Activated naive CD4-positive, alpha-beta T cell treated with anti-CD3 and anti-CD28 coated beads, Interleukin-2, amount 50 U/mL, for 72 hours (primary cell): ENCODE measurements at regions not wholly inside any gene's neighbourhood (a gene's known extent, or its start where the extent isn't known, plus 50 kb on each side); places are given as distances from the start of the nearest gene placed in this dataset.

Experiments used
- ATAC-seq, 2 donors: fragments of 150-1000 bp; cut with Tn5 transposase; 2 replicates each; pipeline ENCODE4 v1.10.0; 2021; ENCODE audit warnings: mild to moderate bottlenecking in 2 of 2, moderate library complexity in 2 of 2
- DNase-seq, 2 donors: peaks; one replicate each; pipeline ENCODE4 v3.0.0; 2021 to 2022; ENCODE audit warnings: low spot score in 2 of 2
- H3K27ac Mint-ChIP-seq, 2 donors: one replicate each; pipeline ENCODE4 v1.8.0; 2022; ENCODE audit warnings: mild to moderate bottlenecking in 2 of 2, mixed read lengths in 2 of 2
- H3K36me3 Mint-ChIP-seq, 2 donors: one replicate each; pipeline ENCODE4 v1.8.0; 2022; ENCODE audit warnings: mixed read lengths in 2 of 2
- H3K9me3 Mint-ChIP-seq, 2 donors: one replicate each; pipeline ENCODE4 v1.8.0; 2022; ENCODE audit warnings: mixed read lengths in 2 of 2

DNA sequence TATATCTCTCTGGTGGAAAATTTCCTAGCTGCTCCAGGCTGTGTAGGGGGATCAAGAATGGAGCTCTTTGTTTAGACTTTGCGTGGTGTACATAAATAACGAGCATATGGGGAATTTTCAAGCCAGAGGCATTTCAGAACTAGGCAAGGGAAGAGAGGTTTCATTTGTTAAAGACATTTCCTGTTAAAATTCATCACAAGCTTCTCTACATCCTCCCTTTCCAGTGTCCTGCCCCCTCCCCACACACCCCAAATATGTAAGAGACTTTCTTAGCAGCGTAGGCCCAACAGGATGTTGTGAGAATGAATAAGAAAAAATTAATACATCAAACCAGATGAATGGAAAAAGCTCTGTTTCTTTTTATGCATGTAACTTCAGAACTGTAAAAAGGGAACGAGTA is 150.3 kb downstream of the GPBP1 start:
- H3K36me3 Mint-ChIP-seq: peaks cover 0 to 13% of the 10 kb centered on the region in 2 donors
- H3K9me3 Mint-ChIP-seq: peaks cover 0 to 8% of the 10 kb centered on the region in 2 donors
- DNase-seq (no peak), ATAC-seq (peak; percentile 14 to 89)
- peak overlapping the region in 1 of 2 donors; percentile 58 for H3K27ac Mint-ChIP-seq

DNA sequence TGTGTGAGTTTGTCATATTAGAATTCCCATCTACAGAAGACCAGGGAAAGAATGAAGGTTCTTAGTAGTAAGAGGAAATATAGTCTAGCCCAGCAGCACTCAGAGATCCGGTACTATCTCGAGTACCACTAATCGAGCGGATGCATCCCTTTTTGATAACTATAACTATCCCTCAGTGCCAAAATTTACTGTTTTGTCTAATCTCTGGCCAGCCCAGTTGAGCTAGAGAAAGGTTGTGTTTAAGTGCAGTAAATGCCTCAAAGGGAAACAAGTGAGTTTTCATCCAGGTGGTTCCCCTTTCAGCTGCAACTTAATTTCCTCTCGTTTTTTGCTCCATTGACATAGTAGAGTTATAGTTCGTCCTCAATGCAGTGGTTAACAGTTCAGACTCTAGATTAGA is 146.7 kb downstream of the GPBP1 start:
- Mint-ChIP-seq H3K27ac (no peak overlapping the region), H3K36me3 (no peaks in the 10 kb centered on the region), H3K9me3 (peaks cover 0 to 4% of the 10 kb centered on the region in 2 donors)
- ATAC-seq (no peak), DNase-seq (no peak)

DNA sequence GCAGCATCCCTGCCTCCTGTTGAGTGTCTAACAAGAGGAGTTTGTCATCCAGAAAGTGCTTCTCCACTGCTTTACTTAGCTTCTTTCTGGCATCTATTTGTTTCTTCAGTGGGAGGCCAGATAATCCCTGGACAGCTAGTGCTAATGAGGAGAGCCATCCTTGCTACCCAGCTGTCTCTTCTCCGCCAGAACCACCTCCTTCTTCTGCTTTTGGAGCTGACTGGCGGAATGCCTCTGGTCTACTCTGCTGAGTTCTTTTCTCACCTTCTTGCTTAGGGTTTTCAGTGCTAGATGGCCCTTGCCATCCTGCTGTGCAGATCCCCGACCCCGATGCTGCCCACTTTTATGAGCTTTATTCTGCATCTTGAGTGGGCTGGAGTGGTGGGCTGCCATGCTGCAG is 145.8 kb downstream of the GPBP1 start:
- H3K9me3 Mint-ChIP-seq: no peaks in the 10 kb centered on the region
- no peaks in the 10 kb centered on the region for H3K36me3 Mint-ChIP-seq
- no peak for ATAC-seq
- no peak for DNase-seq
- H3K27ac Mint-ChIP-seq: no peak overlapping the region

DNA sequence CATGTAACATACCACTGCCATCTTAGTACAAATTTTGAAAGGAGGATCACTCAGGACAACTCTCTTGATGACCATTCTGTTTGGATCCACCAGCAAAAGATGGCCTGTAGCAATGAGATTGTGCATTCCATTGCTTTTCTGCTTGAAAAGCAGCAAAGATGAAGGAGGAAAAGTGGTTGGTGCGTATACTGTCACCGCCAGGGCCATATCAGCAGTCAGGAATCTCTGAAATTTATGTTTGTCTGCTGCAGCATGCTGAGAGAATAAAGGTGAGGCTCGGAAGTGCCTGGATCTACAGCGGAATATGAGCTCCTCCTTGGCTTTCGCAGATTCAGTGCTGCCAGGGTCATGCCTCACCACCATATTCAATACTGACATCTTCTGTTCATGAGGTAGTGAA is 144.4 kb downstream of the GPBP1 start:
- no peak for DNase-seq
- Mint-ChIP-seq H3K9me3 (no peaks in the 10 kb centered on the region), H3K36me3 (no peaks in the 10 kb centered on the region), H3K27ac (no peak overlapping the region)
- no peak for ATAC-seq

DNA sequence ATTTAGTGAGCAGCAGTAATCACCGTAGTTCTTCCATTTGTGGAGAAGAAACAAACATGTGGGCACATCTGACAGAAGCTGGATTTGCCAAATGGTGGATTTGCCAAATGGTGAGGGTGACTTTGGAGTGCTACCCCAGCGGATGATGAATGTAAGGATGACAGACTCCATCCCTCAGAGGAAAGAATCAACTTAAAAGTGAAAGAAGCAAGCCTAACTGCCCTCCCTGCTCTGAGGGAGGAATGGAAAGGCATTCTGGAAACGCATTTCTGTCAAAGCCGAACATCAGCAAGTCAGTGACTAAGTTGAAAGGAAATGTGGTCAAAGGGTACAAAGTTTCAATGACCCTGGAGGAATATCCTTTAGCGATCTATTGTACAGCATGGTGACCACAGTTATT is 143.5 kb downstream of the GPBP1 start:
- no peak overlapping the region for H3K27ac Mint-ChIP-seq
- no peaks in the 10 kb centered on the region for H3K36me3 Mint-ChIP-seq
- ATAC-seq (no peak), DNase-seq (no peak)
- no peaks in the 10 kb centered on the region for H3K9me3 Mint-ChIP-seq

DNA sequence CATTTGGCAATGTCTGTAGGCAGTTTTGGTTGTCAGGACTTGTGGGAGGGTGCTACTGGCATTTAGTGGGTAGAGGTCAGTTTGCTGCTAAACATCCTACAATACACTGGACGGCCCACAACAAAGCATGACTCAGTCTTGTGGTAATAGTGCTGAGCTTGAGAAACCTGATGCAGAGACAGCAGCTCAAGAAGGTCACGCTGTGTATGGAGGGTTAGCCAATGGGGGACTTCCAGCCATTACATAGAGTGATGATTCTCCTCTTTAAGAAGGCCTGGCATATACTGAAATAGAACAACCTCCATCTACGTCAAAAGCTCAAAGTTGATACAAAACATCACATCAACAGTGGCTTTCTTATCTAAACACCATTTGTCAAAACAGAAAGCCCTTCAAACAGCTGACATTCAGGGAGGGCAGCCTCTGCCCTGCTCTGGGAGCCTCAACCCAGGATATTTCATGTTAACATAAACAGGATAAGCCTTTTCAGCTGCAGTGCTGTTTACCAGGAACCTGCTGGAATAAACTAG is 143.0 kb downstream of the GPBP1 start:
- no peaks in the 10 kb centered on the region for H3K36me3 Mint-ChIP-seq
- no peaks in the 10 kb centered on the region for H3K9me3 Mint-ChIP-seq
- no peak for DNase-seq
- no peak overlapping the region for H3K27ac Mint-ChIP-seq
- ATAC-seq: peak in 1 of 2 donors; percentile 74

DNA sequence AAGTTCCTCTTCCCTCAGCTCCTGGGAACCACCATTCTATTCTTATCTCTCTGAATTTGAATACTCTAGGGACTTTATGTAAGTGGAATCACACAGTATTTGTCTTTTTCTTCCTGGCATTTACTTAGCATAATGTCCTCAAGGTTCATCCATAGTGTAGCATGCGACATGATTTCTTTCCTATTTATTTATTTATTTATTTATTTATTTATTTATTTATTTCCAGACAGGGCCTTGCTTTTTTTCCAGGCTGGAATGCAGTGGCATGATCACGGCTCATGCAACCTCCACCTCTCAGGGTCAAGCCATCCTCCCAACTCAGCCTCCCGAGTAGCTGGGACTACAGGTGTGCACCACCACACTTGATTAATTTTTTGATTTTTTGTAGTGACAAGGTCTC is 142.1 kb downstream of the GPBP1 start:
- H3K9me3 Mint-ChIP-seq: no peaks in the 10 kb centered on the region
- ATAC-seq: no peak
- no peak overlapping the region for H3K27ac Mint-ChIP-seq
- no peak for DNase-seq
- no peaks in the 10 kb centered on the region for H3K36me3 Mint-ChIP-seq
